ENCODE measurements at regions not wholly inside any gene's neighbourhood (a gene's known extent, or its start where the extent isn't known, plus 50 kb on each side); places are given as distances from the start of the nearest gene placed in this dataset.

DNA sequence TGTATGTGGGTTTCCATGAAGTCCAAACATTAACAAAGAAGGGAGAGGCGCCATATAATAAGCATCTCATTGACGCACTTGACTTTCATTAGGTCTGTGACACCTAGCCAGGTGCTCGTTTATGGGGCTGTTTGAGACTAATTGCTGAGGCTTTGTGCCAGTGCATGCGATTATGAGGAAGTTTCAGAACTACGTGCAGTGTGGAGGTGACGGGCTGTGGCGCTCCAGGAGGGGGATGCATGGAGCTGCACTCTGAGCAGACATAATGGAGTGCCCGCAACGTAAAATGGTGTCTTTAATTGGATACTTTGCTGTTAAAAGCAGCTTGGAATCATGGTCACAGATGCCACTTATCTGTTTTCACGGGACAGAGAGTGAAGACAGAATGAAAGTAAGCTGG lies 223.2 kb downstream of the FGF9 start:
- TF ChIP-seq POLR2A (IDR thresholded peaks at IDR 0.05; ENCODE audit: low read length) (no peak), GATA1 (IDR thresholded peaks at IDR 0.05; ENCODE audit: low read depth, low read length) (no peak)
